ENCODE measurements at regions not wholly inside any gene's neighbourhood (a gene's known extent, or its start where the extent isn't known, plus 50 kb on each side); places are given as distances from the start of the nearest gene placed in this dataset.

DNA sequence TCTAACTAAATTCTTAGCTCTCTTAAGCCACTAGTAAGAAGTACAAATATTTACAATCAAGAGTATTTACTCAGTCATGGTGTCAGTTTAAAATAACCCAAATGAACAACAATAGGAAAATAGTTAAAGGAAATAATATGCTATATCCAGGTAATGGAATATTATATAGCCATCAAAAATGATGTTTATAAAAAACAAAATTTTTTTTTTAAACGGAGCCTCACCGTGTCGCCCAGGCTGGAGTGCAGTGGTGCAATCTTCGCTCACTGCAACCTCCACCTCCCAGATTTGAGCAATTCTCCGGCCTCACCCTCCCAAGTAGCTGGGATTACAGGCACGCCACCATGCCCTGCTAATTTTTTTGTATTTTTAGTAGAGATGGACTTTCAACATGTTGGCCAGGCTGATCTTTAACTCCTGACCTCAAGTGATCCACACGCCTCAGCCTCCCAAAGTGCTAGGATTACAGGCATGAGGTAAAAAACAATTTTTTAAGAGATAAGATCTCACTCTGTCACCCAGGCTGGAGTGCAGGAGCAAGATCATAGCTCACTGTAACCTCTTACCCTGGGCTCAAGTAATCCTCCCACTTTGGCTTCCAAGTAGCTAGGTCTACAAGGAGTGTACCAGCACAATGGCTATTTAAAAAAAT is 132.5 kb downstream of the NOC3L start:
- TF ChIP-seq EP300 (IDR thresholded peaks at IDR 0.05) (no peak), POLR2A (IDR thresholded peaks at IDR 0.05) (no peak), POLR2AphosphoS5 (IDR thresholded peaks at IDR 0.05) (no peak)
- TF ChIP-seq, protein P1, sequence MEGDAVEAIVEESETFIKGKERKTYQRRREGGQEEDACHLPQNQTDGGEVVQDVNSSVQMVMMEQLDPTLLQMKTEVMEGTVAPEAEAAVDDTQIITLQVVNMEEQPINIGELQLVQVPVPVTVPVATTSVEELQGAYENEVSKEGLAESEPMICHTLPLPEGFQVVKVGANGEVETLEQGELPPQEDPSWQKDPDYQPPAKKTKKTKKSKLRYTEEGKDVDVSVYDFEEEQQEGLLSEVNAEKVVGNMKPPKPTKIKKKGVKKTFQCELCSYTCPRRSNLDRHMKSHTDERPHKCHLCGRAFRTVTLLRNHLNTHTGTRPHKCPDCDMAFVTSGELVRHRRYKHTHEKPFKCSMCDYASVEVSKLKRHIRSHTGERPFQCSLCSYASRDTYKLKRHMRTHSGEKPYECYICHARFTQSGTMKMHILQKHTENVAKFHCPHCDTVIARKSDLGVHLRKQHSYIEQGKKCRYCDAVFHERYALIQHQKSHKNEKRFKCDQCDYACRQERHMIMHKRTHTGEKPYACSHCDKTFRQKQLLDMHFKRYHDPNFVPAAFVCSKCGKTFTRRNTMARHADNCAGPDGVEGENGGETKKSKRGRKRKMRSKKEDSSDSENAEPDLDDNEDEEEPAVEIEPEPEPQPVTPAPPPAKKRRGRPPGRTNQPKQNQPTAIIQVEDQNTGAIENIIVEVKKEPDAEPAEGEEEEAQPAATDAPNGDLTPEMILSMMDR (IDR thresholded peaks at IDR 0.05), result no peak
- 93 to 96% methylated on average over 7 of the region's 7 CpGs for WGBS, 2 donors
- ATAC-seq (ENCODE audit: low FRiP score in 2 of 2) (no peak), DNase-seq (no peak)
- no peak overlapping the region for H3K27ac ChIP-seq
- no peaks in the 10 kb centered on the region for H3K36me3 ChIP-seq
- no peak overlapping the region for H3K4me3 ChIP-seq
- no peaks in the 10 kb centered on the region for H3K27me3 ChIP-seq
- no peaks in the 10 kb centered on the region for H3K4me1 ChIP-seq
- H3K9me3 ChIP-seq, result no peaks in the 10 kb centered on the region

DNA sequence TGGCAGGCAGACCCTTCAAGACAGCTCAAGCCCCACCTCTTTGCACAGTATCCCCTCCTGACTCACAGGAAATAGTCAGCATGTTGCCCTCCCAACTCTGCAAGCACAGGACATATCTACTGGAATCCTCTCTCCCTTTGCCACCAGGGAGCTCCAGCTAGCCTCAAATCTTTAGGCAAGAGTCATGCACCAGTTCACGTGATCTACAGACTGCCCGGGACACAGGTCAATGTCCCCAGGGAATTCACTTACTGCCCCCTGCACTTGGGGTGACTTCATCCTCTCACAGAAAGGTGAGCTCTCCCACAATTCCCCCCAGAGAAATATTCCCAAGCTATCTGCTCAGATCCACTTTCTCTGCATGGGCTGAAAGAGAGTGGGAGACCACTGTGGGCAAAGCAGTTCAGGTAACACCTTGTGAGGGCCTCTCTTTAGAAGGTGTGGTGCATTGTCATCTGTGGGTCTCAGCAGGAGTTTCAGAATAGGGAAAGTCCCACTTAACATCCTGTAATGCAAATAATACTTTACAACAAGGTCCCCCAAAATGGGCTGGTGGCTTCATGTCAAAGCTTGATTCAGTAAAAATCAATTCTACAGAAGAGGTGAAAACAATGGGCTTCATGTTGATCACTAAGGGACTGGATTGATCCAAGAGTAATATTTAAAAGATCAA is 129.9 kb downstream of the NOC3L start:
- Histone ChIP-seq H3K9me3 (no peaks in the 10 kb centered on the region), H3K36me3 (no peaks in the 10 kb centered on the region), H3K27ac (no peak overlapping the region), H3K4me3 (no peak overlapping the region), H3K27me3 (no peaks in the 10 kb centered on the region), H3K4me1 (no peaks in the 10 kb centered on the region)
- TF ChIP-seq POLR2A (IDR thresholded peaks at IDR 0.05) (no peak), EP300 (IDR thresholded peaks at IDR 0.05) (no peak), POLR2AphosphoS5 (IDR thresholded peaks at IDR 0.05) (no peak)
- TF ChIP-seq, protein P1 (IDR thresholded peaks at IDR 0.05), result no peak
- WGBS, 2 donors, result 92 to 100% methylated on average over 2 of the region's 2 CpGs
- ATAC-seq (ENCODE audit: low FRiP score in 2 of 2), result no peak
- no peak for DNase-seq

DNA sequence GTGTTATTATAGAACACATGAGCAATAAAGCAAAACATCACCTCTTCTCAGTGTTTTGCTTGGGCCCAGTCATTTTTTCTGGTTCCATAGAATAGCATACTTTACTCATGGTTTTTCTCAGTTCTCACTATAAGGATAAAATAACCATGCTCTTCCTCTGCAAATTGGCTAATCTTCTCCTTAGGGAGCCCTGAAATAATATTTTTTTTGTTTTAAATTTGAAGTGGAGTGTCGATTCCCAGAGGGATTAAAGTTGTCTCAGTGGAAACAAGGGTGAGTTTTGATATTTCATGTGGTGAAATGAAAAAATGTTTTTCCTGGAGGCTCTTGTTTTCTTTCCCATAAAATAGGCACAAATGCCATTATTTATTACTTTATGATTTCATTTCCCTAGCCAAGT is 127.3 kb downstream of the NOC3L start:
- DNase-seq, result no peak
- no peak for ATAC-seq (ENCODE audit: low FRiP score in 2 of 2)
- H3K27ac ChIP-seq, result no peak overlapping the region
- no peaks in the 10 kb centered on the region for H3K9me3 ChIP-seq
- H3K4me3 ChIP-seq, result no peak overlapping the region
- 76 to 77% methylated on average over 1 of the region's 1 CpG for WGBS, 2 donors
- no peaks in the 10 kb centered on the region for H3K36me3 ChIP-seq
- no peak for TF ChIP-seq POLR2A (IDR thresholded peaks at IDR 0.05)
- TF ChIP-seq, protein P1 (IDR thresholded peaks at IDR 0.05), result no peak
- no peak for TF ChIP-seq EP300 (IDR thresholded peaks at IDR 0.05)
- TF ChIP-seq POLR2AphosphoS5 (IDR thresholded peaks at IDR 0.05), result no peak
- H3K27me3 ChIP-seq, result no peaks in the 10 kb centered on the region
- H3K4me1 ChIP-seq, result no peaks in the 10 kb centered on the region

DNA sequence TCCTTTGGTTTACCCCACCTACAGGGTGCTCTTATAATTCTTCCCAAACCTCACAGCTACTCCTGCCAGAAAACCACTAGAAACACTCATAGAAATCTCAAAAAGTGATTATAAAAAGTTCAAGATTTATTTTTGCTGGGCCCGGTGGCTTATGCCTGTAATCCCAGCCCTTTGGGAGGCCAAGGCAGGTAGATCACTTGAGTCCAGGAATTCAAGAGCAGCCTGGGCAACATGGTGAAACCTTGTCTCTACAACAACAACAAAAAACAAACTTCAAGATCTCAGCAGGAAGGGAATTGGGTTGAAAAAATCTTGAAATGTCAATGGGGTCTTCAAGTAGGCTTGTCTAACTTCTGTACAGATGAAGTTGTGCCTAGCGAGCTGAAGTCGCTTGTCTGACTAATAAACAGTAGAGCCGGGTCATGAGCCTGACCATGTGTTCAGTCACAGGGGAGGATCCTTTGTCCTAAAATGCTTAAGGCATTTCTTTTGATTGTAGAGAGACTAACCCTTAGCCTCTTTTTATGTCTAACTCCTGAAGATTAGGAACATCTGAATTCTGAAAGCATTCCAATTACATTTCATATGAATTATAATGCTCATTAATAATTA is 124.6 kb downstream of the NOC3L start:
- no peak for ATAC-seq (ENCODE audit: low FRiP score in 2 of 2)
- WGBS, 2 donors, result 70 to 75% methylated on average over 4 of the region's 4 CpGs
- TF ChIP-seq POLR2A (IDR thresholded peaks at IDR 0.05) (no peak), POLR2AphosphoS5 (IDR thresholded peaks at IDR 0.05) (no peak), EP300 (IDR thresholded peaks at IDR 0.05) (no peak)
- TF ChIP-seq, protein P1 (IDR thresholded peaks at IDR 0.05), result no peak
- Histone ChIP-seq H3K9me3 (no peaks in the 10 kb centered on the region), H3K27ac (no peak overlapping the region), H3K4me3 (no peak overlapping the region), H3K27me3 (no peaks in the 10 kb centered on the region), H3K36me3 (no peaks in the 10 kb centered on the region), H3K4me1 (no peaks in the 10 kb centered on the region)
- no peak for DNase-seq
